ENCODE measurements at regions not wholly inside any gene's neighbourhood (a gene's known extent, or its start where the extent isn't known, plus 50 kb on each side); places are given as distances from the start of the nearest gene placed in this dataset.

- Histone ChIP-seq H3K4me1 (ENCODE audit: control insufficient read depth, extremely low read depth, insufficient read depth, low read length) (no peaks in the 10 kb centered on the region), H4K20me1 (replicated peaks; ENCODE audit: control insufficient read depth, extremely low read depth, insufficient read depth, low read length) (no peaks in the 10 kb centered on the region), H3K4me2 (ENCODE audit: insufficient read depth, low read length) (no peak overlapping the region), H3K4me3 (replicated peaks in 1 of 3; ENCODE audit: insufficient read depth in 1 of 3, low read depth in 1 of 3, low read length in 3 of 3) (no peak overlapping the region), H3K9ac (replicated peaks; ENCODE audit: extremely low read depth, insufficient read depth, low read length) (no peak overlapping the region), H3K27ac (ENCODE audit: insufficient read depth, low read depth, low read length) (no peak overlapping the region), H3K9me1 (replicated peaks; ENCODE audit: control insufficient read depth, extremely low read depth, insufficient read depth, low read length) (no peaks in the 10 kb centered on the region), H3K36me3 (ENCODE audit: control insufficient read depth in 2 of 2, extremely low read depth in 1 of 2, insufficient read depth in 2 of 2, low read length in 2 of 2) (no peaks in the 10 kb centered on the region), H3K27me3 (ENCODE audit: control insufficient read depth in 2 of 2, insufficient read depth in 2 of 2, low read length in 2 of 2) (no peaks in the 10 kb centered on the region), H3K9me3 (replicated peaks; ENCODE audit: control insufficient read depth, insufficient read depth, low read length) (peaks cover 7% of the 10 kb centered on the region), H2AFZ (ENCODE audit: low read depth, low read length) (no peak overlapping the region), H3K79me2 (ENCODE audit: control insufficient read depth, insufficient read depth, low read length) (no peaks in the 10 kb centered on the region)
- TF ChIP-seq EZH2 (IDR thresholded peaks at IDR 0.05; ENCODE audit: borderline replicate concordance, low read depth, low read length, severe bottlenecking) (no peak), MYC (IDR thresholded peaks at IDR 0.05; ENCODE audit: low read depth, low read length) (no peak), POLR2AphosphoS5 (IDR thresholded peaks at IDR 0.05; ENCODE audit: insufficient read depth, low read depth, low read length) (no peak), CTCF (IDR thresholded peaks at IDR 0.05; ENCODE audit: extremely low read depth in 1 of 2, insufficient read depth in 1 of 2, low read depth in 1 of 2, low read length in 2 of 2) (no peak), POLR2A (IDR thresholded peaks at IDR 0.05; ENCODE audit: low read depth, low read length) (no peak), FOS (IDR thresholded peaks at IDR 0.05; ENCODE audit: borderline replicate concordance, insufficient read depth, low read length) (no peak), MAX (IDR thresholded peaks at IDR 0.05; ENCODE audit: insufficient read depth, insufficient read length) (no peak), JUN (IDR thresholded peaks at IDR 0.05; ENCODE audit: borderline replicate concordance, insufficient read depth, insufficient read length, low read depth) (no peak), GATA2 (IDR thresholded peaks at IDR 0.05; ENCODE audit: insufficient read depth, insufficient read length, low read depth, low read length) (no peak)
- no peak for FAIRE-seq
- dilution Hi-C loops (cut with MboI; ENCODE audit: extremely low pct_ligation_motif_present, low sequenced_read_pairs) (no loop called here), intact Hi-C loops (cut with micrococcal nuclease) (no loop called here)
- BruUV-seq (replicated peaks), result no TSS peak
- no peak for DNase-seq (ENCODE audit: low read depth, low spot score)
- ChIA-PET CTCF (no interaction called here), POLR2A (no interaction called here)
These were observed 431.9 kb upstream of the ANO5 start for GRCh38 chr11:21761000-21761399.

All from endothelial cell of umbilical vein (primary cell).